Activated CD8-positive, alpha-beta memory T cell treated with anti-CD3 and anti-CD28 coated beads for 36 hours (primary cell): ENCODE measurements at regions not wholly inside any gene's neighbourhood (a gene's known extent, or its start where the extent isn't known, plus 50 kb on each side); places are given as distances from the start of the nearest gene placed in this dataset.

Experiments used
- CTCF ChIA-PET: fragments of 350-600 bp; sonication (Branson Sonifier 250); formaldehyde crosslinking; loops from one replicate; lab custom pipeline; 2021; ENCODE audit warnings: antibody characterized with exemption; lab: Charles Lee
- POLR2A ChIA-PET: fragments of 350-600 bp; sonication (Branson Sonifier 250); formaldehyde crosslinking; loops from one replicate; lab custom pipeline; 2021; ENCODE audit warnings: antibody characterized with exemption; lab: Charles Lee

DNA sequence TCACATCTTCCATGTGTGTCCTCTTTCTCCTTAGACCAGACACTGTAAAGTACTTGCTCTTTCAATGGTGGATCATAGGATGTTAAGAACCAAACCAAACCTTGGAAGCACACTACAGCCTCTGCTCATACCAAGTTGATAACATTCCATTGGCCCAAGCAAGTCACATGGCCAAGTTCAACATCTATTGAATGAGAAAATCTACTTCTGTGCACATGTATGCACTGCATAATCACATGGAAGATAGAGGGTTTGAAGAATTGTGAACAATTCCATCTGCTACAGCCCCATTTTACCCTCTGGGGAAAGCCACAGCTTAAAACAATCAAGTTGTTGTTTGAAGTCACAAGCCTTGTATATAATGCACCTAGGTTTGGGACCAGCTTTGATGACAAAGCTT, 68.2 kb downstream of the MFAP3 start:
- ChIA-PET CTCF (no interaction called here), POLR2A (no interaction called here)

DNA sequence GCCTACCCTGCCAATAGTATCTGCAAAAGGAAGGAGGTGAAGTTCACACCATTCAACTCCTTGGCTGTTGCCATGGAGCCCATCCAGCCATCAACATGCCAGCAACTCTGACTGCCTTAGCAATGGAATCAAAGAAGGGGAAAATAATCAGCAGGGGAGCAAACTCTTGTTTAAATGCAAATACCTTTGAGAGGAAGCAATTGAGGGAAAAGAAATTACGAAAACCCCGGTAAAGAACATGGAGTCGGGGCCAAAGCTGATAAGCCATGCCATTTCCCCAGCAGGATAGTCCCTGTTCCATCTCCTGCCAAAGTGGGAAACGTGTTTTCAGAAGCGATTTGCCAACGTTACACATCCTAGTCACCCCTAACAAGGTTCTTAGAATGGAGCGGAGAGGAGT, 69.0 kb downstream of the MFAP3 start:
- ChIA-PET POLR2A (no interaction called here), CTCF (no interaction called here)

DNA sequence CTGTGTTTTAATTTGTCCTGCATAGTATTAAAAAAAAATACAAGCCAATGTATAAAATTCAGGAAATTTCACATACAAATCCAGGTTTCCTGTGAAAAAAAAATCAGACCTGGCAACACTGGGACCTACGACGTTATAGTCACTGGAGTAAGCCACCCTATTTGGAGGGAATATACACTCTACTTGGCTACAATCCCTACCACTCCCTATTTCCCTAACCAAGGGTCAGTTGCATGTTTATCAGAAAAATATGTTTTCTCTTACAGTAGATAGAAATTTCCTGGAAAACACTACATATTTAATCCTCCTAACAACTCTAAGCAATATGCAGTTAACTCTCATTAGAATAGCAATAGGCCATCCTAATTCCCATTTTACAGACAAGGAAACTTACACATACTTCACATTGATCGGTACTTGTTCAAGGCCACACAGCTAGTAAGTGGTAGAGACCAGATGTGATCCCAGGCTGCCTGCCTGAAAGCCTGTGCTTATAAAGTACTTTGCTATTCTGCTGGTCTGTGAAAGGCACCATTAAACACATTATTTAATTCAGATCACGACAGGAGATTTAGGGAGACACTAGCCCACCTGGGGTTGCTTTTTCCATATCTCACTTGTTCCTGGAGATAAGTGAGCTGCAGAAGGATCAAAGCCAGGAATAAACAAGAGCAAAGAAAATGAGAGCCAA, 70.8 kb downstream of the MFAP3 start:
- ChIA-PET POLR2A (no interaction called here), CTCF (no interaction called here)

DNA sequence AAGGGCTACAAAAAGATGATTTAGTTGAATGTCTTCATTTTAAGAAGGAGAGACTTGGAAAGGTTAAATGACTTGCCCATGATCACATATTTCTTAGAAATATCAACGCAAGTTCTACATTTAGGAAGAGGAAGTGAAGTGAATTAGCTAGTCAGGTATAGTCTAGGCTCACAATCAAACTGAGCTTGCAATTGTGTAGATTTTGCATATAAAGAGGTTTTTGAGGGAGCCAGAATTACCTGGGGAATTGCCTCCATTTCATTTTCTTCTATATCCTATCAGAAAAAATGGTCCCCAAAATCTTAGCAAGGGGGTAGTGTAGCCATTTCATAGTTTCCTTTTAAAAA, 71.3 kb downstream of the MFAP3 start:
- ChIA-PET CTCF (no interaction called here), POLR2A (no interaction called here)

DNA sequence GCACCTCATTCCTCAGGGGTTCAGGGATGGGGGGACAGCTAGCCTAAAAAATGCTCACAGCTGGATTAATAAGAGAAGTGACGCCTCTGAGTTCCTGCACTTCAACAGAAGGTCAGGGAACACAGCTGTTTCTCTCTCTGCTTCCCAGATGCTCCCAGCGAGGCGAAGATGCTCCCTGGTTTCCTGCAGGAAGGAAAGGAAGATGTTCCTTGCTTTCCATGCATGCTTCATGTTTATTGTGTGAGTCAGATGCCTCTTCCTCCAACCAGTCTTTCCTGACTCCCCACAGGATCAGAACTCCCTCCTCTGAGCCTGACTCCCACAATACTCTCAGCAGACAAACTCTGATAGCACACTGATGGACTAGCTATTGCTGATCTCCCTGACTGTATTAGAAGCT, 71.9 kb downstream of the MFAP3 start:
- CTCF ChIA-PET: no interaction called here
- POLR2A ChIA-PET: no interaction called here

DNA sequence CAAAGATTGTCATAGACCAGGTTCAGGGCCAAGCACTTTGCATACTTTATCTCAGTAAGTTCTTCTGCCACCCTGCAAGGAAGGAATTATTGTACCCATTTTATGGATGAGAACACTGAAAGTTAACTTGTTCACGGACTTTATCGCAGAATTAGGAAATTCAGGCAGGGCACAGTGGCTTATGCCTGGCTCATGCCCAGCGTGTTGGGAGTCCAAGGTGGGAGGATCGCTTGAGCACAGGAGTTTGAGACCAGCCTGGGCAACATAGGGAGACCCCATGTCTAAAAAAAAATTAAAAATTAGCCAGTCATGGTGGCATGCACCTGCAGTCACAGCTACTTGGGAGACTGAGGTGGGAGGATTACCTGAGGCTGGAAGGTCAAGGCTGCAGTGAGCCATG, 72.4 kb downstream of the MFAP3 start:
- POLR2A ChIA-PET: no interaction called here
- CTCF ChIA-PET: no interaction called here

DNA sequence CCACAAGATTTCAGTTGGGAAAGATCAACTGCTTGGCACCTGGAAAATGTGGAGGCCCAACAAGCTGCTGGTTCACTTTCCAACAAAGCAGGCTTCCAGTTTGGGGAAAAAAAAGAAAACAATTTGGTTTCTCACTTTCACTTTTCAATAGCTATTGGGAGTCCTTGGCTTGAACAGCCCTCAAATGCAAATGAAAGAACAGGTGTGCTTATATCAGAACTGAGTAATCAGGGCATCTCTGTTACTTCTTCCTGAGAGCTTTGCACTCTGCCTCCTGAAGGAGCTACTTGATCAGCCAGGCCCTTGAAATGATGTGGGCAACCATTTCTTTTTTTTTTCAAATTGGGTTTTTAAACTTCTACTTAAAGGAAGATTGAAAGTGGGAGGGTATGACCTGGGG, 73.5 kb downstream of the MFAP3 start:
- POLR2A ChIA-PET: no interaction called here
- CTCF ChIA-PET: no interaction called here

DNA sequence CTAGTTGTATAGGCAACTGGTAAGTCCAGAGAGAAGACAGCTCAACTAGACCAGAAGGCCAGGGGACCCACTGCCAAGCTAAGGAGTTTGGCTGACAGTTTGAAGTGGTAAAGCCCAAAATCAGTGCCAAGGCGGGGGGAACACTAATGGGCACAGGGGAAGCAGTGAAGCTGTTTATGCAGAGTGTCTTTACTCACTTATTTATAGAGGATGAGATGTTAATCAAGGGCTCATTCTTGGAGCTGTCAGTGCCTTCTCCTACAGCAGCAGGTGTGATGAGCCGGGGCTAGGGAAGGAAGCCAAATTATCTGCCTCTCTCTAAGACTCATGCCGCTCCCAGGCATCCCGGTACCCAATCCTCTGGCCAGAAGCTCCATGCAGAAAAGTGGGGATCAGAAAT, 75.2 kb upstream of the GALNT10 start:
- ChIA-PET CTCF (no interaction called here), POLR2A (no interaction called here)

DNA sequence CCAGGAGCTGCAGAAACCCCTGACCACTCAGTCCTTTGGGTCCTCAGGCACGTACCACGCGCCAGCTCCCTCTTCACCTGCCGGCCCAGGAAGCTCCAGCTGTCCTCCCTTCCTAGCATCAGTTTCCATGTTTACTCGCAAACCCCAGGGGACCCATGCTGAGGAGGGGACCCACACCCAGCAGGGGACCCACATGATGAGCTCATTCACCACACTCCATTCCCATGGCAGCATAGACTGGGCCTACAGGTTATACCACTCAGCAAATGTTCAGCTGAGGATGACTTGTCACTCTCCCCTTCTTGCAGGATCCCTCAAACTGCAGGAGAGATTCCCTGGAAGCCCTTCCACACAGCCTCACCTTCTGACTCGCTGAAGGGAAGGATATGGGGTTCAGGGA, 73.5 kb upstream of the GALNT10 start:
- CTCF ChIA-PET: no interaction called here
- POLR2A ChIA-PET: no interaction called here

DNA sequence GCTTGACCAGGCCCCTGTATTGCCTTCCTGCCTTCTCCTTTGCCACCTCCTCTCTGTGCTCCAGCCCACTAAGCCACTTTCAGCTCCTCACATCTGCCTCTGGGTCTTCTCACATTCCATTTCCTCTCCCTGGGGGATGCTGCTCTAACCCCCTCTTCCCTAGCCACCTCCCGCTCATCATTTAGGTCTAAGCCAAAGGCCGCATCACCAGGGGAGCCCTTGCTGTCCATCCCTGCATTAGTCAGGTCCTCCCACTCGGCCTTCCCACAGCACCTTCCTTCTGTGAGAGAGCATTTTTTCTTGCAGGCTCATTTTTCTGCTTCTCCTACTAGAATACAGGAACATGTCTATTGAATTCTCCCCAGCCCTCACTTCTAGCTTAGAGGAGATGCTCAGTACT, 72.6 kb upstream of the GALNT10 start:
- ChIA-PET POLR2A (no interaction called here), CTCF (no interaction called here)

DNA sequence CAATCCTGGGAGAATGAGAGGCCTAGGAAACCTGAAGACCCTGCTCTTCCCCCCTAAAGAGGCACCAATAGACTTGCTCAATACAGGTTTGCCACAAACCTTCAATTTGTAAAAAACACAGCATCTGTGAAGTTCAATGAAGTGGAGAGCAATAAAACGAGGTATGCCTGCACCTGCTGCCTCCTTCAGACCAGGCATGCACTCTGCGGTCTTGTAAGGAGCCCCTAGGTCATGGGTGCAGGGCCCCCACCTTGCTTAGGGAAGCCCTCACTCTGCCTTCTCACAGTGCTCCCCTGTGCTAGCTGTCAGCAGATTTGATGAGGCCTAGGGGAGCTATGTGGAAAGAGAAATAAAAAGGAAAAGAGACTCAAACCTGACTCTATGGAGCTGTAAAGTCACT, 72.1 kb upstream of the GALNT10 start:
- ChIA-PET POLR2A (no interaction called here), CTCF (no interaction called here)

DNA sequence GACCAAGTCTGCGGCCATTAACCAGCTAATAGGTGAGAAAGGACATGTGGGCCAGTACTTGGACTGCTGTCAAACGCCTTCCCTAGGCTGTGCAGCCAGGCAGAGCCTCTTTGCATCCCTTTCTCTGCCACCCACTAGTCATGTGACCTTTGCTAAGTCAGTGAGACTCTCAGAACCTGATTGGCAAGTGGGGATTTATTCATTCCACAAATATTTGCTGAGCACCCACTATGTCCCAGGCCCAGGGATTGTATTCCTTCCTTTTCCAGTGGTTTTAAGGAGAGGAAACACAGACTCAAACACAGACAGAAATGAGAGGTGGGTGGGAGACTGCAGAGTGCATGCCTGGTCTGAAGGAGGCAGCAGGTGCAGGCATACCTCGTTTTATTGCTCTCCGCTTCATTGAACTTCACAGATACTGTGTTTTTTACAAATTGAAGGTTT, 71.6 kb upstream of the GALNT10 start:
- ChIA-PET POLR2A (no interaction called here), CTCF (no interaction called here)

DNA sequence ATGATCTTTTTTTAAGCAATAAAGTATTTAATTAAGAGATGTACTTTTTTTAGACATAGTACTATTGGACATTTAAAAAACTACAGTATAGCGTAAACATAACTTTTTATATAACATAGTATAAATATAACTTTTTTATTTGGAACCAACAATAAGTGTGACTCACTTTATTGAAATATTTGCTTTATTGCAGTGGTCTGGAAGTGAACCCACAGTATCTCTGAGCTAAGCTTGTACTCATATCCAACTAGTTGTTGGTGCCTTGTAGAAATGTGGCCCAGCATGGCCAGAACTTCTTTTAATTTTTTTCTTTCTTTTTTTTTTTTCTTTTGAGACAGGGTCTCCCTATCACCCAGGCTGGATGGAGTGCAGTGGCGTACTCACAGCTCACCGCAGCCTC, 61.5 kb upstream of the GALNT10 start:
- ChIA-PET CTCF (no interaction called here), POLR2A (no interaction called here)

DNA sequence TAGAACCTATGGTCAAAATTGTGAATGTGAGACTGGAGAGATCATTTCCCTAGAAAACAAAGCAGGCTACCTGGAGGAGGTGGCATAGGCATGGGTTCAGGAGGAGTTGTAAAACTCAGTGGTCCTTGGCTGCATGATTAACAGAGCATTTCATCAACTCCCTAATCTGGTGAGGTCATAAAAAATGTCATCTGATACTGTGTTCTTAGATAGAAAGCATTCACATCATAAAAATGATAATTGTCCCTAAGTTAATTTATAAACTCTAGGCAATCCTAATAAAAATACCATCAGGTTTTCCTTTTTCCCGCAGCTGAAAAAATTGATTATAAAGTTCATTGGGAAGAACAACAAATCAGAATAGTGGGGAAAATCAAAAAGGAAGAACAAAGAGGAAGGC, 60.6 kb upstream of the GALNT10 start:
- POLR2A ChIA-PET: no interaction called here
- CTCF ChIA-PET: no interaction called here

DNA sequence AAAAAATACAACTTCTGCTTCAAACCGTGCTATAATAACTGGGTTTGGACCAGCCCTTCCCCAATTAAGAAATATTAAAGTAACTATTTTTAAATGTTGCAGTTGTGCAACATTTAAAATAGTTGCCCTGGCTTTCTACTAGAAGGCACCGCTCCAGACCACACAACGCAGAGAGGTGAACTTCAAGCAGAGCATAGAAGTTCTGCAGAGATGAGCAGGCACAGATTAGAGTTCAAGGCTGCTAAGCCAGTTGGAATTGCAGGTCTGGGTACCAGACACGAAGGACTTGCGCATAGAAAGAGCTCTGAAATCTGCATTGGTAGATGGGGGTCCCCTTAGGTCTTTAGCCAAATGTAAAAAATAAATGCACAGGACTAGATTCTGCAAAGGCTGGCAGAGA, 58.7 kb upstream of the GALNT10 start:
- POLR2A ChIA-PET: no interaction called here
- CTCF ChIA-PET: no interaction called here

DNA sequence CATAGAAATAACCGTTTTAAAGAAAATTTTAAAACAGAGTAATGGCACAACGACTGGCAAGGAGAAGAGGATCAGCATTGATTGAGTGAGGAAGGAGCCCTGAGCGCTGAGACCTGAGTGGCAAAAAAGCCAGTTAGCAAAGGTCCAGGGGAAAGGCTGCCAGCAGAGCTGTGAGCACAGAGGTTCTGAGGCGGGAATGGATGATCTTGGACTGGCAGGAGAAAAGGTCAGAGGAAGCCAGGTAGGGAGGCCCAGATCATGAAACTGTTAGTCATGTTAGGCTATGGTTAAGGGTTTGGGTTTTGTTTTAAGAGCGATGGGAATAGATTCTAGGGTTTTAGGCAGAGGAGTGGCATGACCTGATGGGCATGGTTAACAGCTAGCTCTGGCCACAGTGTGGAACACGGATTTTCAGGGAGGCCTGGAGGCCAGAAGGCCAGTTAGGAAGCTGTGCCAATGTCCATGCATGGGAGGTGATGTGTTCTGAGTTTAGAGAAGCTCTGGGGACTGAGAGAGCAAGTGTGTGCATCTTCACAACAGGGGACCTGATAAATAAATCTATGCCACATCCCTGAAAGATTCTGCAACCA, 57.7 kb upstream of the GALNT10 start:
- ChIA-PET POLR2A (no interaction called here), CTCF (interaction anchor here (0.6 kb wide), 1 partner anchor 282 kb away, joined by 3 read pairs; no protein-coding TSS in a partner anchor)

DNA sequence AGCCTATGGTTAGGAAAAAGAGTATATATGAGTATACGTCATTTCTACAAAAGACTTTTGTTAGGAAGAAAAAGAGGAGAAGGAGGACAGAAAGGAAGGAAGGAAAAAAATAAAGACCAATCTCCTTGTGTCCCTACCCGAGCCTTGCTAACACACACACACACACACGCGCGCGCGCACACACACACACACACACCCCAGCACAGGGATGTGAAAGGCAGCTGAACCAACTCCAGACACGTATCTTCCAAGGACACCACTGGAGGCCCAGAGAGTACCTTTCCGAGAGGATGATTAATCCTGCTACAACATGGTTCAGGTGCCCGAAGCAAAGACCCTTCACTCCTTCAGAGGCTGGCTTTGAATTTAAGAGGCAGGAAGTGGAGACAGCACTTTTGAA, 56.9 kb upstream of the GALNT10 start:
- CTCF ChIA-PET: no interaction called here
- POLR2A ChIA-PET: no interaction called here

DNA sequence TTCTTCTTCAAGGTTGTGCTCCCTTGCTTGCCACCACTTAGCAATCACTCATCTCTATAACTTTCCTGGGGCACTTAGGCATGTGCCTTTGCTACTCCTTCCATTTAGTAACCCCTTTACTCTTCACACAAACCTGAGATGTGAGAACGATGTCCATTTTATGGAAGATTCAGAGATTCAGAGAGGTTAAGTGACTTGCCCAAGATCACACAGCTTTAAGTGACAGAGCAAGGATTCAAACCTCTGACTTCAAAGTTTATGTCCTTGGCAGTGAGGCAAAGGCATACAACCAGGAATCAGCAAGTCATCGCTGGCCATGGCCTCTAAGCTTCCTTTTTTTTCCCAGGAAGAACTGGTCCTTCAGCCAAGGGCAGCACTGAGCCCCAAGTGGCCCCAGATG, 56.0 kb upstream of the GALNT10 start:
- POLR2A ChIA-PET: no interaction called here
- CTCF ChIA-PET: no interaction called here

DNA sequence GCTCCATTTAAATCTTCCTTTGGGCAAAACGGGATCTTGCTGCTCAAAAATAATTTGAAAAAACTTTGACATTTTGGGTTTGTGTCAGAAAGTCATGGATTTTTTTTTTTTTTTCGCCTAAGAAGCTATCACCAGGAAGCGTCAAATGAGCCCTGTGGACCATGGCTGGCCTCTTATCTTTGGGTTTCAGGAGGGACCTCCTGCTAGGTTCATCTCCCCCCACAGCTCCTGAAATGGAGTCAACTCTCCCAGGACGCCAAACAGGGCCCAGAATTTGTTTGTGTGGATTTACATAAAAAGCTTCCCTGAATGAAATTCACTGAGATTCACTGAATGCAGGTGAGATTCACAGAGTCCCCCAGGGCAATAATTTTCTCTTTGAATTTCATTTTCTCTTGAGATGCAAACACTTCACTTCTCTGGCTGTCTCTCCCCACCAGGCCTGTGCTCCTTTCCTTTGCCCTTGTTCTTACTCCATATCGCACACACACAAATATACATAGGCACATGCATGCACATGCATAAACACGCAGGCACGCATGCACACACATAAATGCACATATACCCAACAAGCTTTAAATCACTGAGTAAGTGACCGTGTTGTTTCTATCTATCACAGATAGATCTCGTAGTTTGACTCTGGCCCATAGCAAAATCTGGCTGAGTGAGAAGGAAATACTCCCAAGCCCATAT, 55.3 kb upstream of the GALNT10 start:
- CTCF ChIA-PET: no interaction called here

DNA sequence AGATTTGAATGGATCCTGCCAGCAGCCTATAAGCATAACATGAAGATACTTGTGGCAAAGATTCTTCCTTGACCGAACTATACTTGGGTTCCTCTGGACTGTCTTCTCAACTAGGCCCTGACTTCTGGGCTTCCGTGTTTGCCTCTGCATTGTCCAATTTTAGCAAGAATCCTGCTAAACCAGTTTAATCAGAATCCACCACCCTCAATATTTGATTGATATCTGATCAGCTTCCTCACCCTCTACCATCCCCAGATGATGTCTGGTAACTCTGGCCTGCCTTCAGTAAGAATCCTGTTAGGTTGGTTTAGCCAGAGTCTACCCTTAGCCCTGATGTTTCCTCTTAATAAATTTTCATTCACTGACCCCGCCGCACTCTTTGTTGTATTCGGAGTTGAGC, 54.4 kb upstream of the GALNT10 start:
- CTCF ChIA-PET: no interaction called here
- POLR2A ChIA-PET: no interaction called here

More for the DNA sequence above, 55.3 kb upstream of the GALNT10 start:
- POLR2A ChIA-PET: interaction anchor here (0.6 kb wide), 1 partner anchor 28 kb away, joined by 6 read pairs; no protein-coding TSS in a partner anchor

DNA sequence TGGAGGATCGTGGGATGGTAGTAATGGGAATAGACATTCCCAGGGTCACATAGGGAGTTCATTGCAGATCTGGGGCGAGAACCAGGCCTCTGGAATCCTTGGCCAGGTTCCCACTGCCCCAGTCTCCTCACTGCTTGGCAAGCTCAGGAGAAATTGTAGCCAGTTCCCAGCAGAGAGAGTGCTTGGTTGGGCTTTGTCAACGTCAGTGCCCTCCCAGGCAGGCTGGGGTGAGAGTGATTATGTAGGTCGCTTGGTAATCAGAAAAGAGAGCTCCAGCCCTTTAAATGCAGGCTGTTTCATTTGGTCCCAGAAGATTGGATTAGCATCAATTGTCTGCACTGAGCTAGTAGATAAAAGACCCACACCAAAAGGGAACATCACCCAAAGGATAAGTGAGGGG, 51.8 kb upstream of the GALNT10 start:
- POLR2A ChIA-PET: no interaction called here

More for the DNA sequence above, 51.8 kb upstream of the GALNT10 start:
- CTCF ChIA-PET: no interaction called here
